ENCODE measurements at regions not wholly inside any gene's neighbourhood (a gene's known extent, or its start where the extent isn't known, plus 50 kb on each side); places are given as distances from the start of the nearest gene placed in this dataset.

GRCh38 chr4:15237648-15238230 lies 190.1 kb upstream of the C1QTNF7 start:
- Mint-ChIP-seq H3K27ac (no peak overlapping the region), H3K9me3 (no peaks in the 10 kb centered on the region), H3K4me3 (no peak overlapping the region), H3K36me3 (ENCODE audit: low read depth) (no peaks in the 10 kb centered on the region), H3K4me1 (ENCODE audit: low read depth) (peaks cover 29% of the 10 kb centered on the region), H3K27me3 (ENCODE audit: insufficient read depth) (no peaks in the 10 kb centered on the region)
- intact Hi-C loops (cut with micrococcal nuclease) = loop anchor here (1.0 to 10.0 kb wide), 4 partner anchors 159 to 567 kb away; no protein-coding TSS in a partner anchor
- no peak for DNase-seq (ENCODE audit: low spot score)

DNA sequence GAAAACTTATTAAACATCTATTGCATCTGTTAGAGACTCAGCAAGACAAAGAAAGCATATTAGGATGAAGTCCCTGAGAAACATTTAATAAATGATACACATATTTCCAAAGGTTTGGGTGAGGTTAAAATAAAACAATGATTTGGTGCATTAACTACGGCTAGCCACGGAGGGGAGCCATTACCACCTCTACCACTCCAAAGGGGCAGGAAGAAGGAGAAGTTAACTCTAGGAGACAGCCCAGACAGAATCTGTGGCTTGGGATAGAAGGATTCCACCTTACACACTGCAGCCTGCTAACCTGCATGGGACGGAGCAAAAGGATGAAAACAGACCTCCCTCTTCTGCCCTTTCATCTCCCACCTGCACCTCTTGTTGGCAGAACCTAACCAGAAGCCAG lies 189.1 kb upstream of the C1QTNF7 start:
- DNase-seq (ENCODE audit: low spot score) = no peak
- peaks cover 19% of the 10 kb centered on the region for H3K4me1 Mint-ChIP-seq (ENCODE audit: low read depth)
- H3K27ac Mint-ChIP-seq = no peak overlapping the region
- intact Hi-C loops (cut with micrococcal nuclease) = loop anchor here (1.0 to 10.0 kb wide), 4 partner anchors 158 to 566 kb away; no protein-coding TSS in a partner anchor
- no peak overlapping the region for H3K4me3 Mint-ChIP-seq
- H3K36me3 Mint-ChIP-seq (ENCODE audit: low read depth) = no peaks in the 10 kb centered on the region
- no peaks in the 10 kb centered on the region for H3K9me3 Mint-ChIP-seq
- no peaks in the 10 kb centered on the region for H3K27me3 Mint-ChIP-seq (ENCODE audit: insufficient read depth)

DNA sequence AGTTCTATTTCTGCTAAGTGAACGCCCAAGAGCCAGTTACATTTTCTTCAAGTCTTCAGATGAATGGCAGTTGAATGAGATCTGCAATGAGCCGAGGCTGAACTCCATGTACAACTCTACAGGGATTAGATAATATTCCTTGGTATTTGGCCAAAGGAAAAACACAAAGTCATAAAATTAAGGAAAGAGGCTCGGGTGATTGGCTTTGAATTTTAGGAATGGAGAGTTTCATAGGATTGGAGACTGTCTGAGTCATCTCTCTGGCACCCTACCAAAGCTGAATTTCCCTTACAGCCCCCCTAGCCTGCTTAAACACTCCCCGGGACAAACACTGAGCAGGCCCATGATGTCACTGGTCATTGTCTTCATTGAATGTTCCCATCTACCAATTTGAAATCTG lies 188.0 kb upstream of the C1QTNF7 start:
- no peak overlapping the region for H3K27ac Mint-ChIP-seq
- no peaks in the 10 kb centered on the region for H3K9me3 Mint-ChIP-seq
- intact Hi-C loops (cut with micrococcal nuclease) = loop anchor here (10.0 kb wide), 1 partner anchor 565 kb away; no protein-coding TSS in a partner anchor
- DNase-seq (ENCODE audit: low spot score) = no peak
- H3K4me1 Mint-ChIP-seq (ENCODE audit: low read depth) = peaks cover 10% of the 10 kb centered on the region
- H3K27me3 Mint-ChIP-seq (ENCODE audit: insufficient read depth) = no peaks in the 10 kb centered on the region
- no peak overlapping the region for H3K4me3 Mint-ChIP-seq
- no peaks in the 10 kb centered on the region for H3K36me3 Mint-ChIP-seq (ENCODE audit: low read depth)

GRCh38 chr4:15240764-15241163 lies 187.1 kb upstream of the C1QTNF7 start:
- intact Hi-C loops (cut with micrococcal nuclease) = no loop called here
- peaks cover 10% of the 10 kb centered on the region for H3K4me1 Mint-ChIP-seq (ENCODE audit: low read depth)
- DNase-seq (ENCODE audit: low spot score) = no peak
- no peaks in the 10 kb centered on the region for H3K9me3 Mint-ChIP-seq
- no peaks in the 10 kb centered on the region for H3K36me3 Mint-ChIP-seq (ENCODE audit: low read depth)
- H3K27ac Mint-ChIP-seq = no peak overlapping the region
- H3K27me3 Mint-ChIP-seq (ENCODE audit: insufficient read depth) = no peaks in the 10 kb centered on the region
- H3K4me3 Mint-ChIP-seq = no peak overlapping the region

DNA sequence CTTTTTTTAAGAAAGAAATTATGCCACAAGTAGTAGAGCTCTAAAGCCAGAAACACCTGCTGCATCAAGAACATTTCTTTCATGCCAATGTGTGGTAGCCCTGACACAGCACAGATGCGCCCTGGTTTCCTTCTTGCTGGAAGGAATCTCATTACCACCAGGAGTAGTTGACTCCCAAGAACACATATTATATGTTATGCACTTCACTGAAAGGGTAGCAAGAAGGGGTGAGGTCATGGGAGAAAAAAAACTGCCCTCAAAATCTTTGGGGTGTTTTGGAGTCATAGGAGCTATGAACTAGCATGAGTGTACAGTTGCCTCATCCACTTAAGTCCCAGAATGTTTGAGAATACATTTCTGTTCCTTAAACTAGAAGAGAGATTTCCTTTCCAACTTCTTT lies 185.8 kb upstream of the C1QTNF7 start:
- H3K4me1 Mint-ChIP-seq (ENCODE audit: low read depth) = peaks cover 10% of the 10 kb centered on the region
- no peaks in the 10 kb centered on the region for H3K9me3 Mint-ChIP-seq
- no peak overlapping the region for H3K4me3 Mint-ChIP-seq
- H3K27ac Mint-ChIP-seq = no peak overlapping the region
- DNase-seq (ENCODE audit: low spot score) = no peak
- H3K27me3 Mint-ChIP-seq (ENCODE audit: insufficient read depth) = no peaks in the 10 kb centered on the region
- no peaks in the 10 kb centered on the region for H3K36me3 Mint-ChIP-seq (ENCODE audit: low read depth)
- intact Hi-C loops (cut with micrococcal nuclease) = no loop called here

- no peak for DNase-seq (ENCODE audit: low spot score)
- H3K4me1 Mint-ChIP-seq (ENCODE audit: low read depth) = no peaks in the 10 kb centered on the region
- intact Hi-C loops (cut with micrococcal nuclease) = no loop called here
- no peaks in the 10 kb centered on the region for H3K9me3 Mint-ChIP-seq
- no peak overlapping the region for H3K27ac Mint-ChIP-seq
- H3K4me3 Mint-ChIP-seq = no peak overlapping the region
- H3K36me3 Mint-ChIP-seq (ENCODE audit: low read depth) = no peaks in the 10 kb centered on the region
- H3K27me3 Mint-ChIP-seq (ENCODE audit: insufficient read depth) = no peaks in the 10 kb centered on the region
These were observed 183.5 kb upstream of the C1QTNF7 start for GRCh38 chr4:15244354-15244753.

- H3K4me3 Mint-ChIP-seq = no peak overlapping the region
- H3K36me3 Mint-ChIP-seq (ENCODE audit: low read depth) = no peaks in the 10 kb centered on the region
- no peak for DNase-seq (ENCODE audit: low spot score)
- intact Hi-C loops (cut with micrococcal nuclease) = no loop called here
- H3K9me3 Mint-ChIP-seq = no peaks in the 10 kb centered on the region
- no peaks in the 10 kb centered on the region for H3K27me3 Mint-ChIP-seq (ENCODE audit: insufficient read depth)
- no peak overlapping the region for H3K27ac Mint-ChIP-seq
- H3K4me1 Mint-ChIP-seq (ENCODE audit: low read depth) = no peaks in the 10 kb centered on the region
These were observed 182.8 kb upstream of the C1QTNF7 start for GRCh38 chr4:15245006-15245530.

- no peaks in the 10 kb centered on the region for H3K27me3 Mint-ChIP-seq (ENCODE audit: insufficient read depth)
- no peak overlapping the region for H3K4me3 Mint-ChIP-seq
- H3K9me3 Mint-ChIP-seq = no peaks in the 10 kb centered on the region
- no peaks in the 10 kb centered on the region for H3K4me1 Mint-ChIP-seq (ENCODE audit: low read depth)
- no peak overlapping the region for H3K27ac Mint-ChIP-seq
- DNase-seq (ENCODE audit: low spot score) = no peak
- H3K36me3 Mint-ChIP-seq (ENCODE audit: low read depth) = no peaks in the 10 kb centered on the region
- intact Hi-C loops (cut with micrococcal nuclease) = no loop called here
These were observed 177.8 kb upstream of the C1QTNF7 start for GRCh38 chr4:15250021-15250441.

DNA sequence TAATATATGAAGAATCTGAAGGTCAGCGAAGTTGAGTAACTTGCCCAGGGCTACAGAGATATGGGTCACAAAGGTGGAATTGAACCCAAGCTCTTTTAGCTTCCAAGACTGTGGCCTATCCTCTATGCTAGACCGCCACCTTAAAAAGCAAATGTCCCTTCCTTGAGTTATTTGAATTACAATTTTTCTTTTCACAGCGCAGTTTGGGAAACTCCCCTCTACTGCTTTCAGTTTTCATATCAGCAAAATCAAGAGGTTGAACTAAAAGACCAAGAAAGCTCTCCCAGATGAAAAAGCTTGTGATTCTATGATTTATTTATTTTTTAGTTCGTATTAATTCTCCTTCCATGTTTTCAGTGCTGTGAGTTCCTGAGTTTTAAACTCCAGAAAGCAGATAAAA lies 174.5 kb upstream of the C1QTNF7 start:
- intact Hi-C loops (cut with micrococcal nuclease) = no loop called here
- no peak overlapping the region for H3K4me3 Mint-ChIP-seq
- no peaks in the 10 kb centered on the region for H3K9me3 Mint-ChIP-seq
- no peak for DNase-seq (ENCODE audit: low spot score)
- H3K27me3 Mint-ChIP-seq (ENCODE audit: insufficient read depth) = peaks cover 4% of the 10 kb centered on the region
- H3K27ac Mint-ChIP-seq = no peak overlapping the region
- no peaks in the 10 kb centered on the region for H3K36me3 Mint-ChIP-seq (ENCODE audit: low read depth)
- no peaks in the 10 kb centered on the region for H3K4me1 Mint-ChIP-seq (ENCODE audit: low read depth)

- H3K36me3 Mint-ChIP-seq (ENCODE audit: low read depth) = no peaks in the 10 kb centered on the region
- H3K27me3 Mint-ChIP-seq (ENCODE audit: insufficient read depth) = peaks cover 4% of the 10 kb centered on the region
- intact Hi-C loops (cut with micrococcal nuclease) = no loop called here
- DNase-seq (ENCODE audit: low spot score) = no peak
- no peaks in the 10 kb centered on the region for H3K9me3 Mint-ChIP-seq
- H3K4me3 Mint-ChIP-seq = no peak overlapping the region
- H3K4me1 Mint-ChIP-seq (ENCODE audit: low read depth) = no peaks in the 10 kb centered on the region
- H3K27ac Mint-ChIP-seq = no peak overlapping the region
These were observed 173.5 kb upstream of the C1QTNF7 start for GRCh38 chr4:15254236-15254880.

DNA sequence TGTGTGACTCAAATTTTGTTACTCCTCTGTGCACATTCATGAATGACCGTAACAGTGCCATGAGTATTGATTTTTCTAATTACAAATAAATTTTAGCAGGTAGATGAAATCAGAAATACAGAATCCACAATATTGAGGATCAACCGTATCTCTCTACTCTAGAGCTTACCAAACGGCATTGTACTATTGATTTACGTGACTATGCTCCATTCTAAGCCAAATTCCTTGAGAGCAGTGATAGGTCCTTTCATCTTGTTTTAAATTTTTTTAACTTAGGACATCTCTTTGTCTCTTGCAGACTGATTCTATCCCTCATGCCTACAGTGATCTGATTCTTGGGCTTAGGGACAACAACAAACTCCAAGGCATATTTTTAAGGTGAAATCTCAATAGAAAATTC lies 172.3 kb upstream of the C1QTNF7 start:
- H3K27me3 Mint-ChIP-seq (ENCODE audit: insufficient read depth) = peaks cover 4% of the 10 kb centered on the region
- H3K27ac Mint-ChIP-seq = no peak overlapping the region
- no peak overlapping the region for H3K4me3 Mint-ChIP-seq
- no peaks in the 10 kb centered on the region for H3K9me3 Mint-ChIP-seq
- no peak for DNase-seq (ENCODE audit: low spot score)
- intact Hi-C loops (cut with micrococcal nuclease) = no loop called here
- H3K36me3 Mint-ChIP-seq (ENCODE audit: low read depth) = no peaks in the 10 kb centered on the region
- no peaks in the 10 kb centered on the region for H3K4me1 Mint-ChIP-seq (ENCODE audit: low read depth)

GRCh38 chr4:15260758-15261157 lies 167.1 kb upstream of the C1QTNF7 start:
- Mint-ChIP-seq H3K27me3 (ENCODE audit: insufficient read depth) (peaks cover 8% of the 10 kb centered on the region), H3K9me3 (no peaks in the 10 kb centered on the region), H3K36me3 (ENCODE audit: low read depth) (no peaks in the 10 kb centered on the region), H3K4me3 (no peak overlapping the region), H3K4me1 (ENCODE audit: low read depth) (no peaks in the 10 kb centered on the region), H3K27ac (no peak overlapping the region)
- intact Hi-C loops (cut with micrococcal nuclease) = no loop called here
- DNase-seq (ENCODE audit: low spot score) = no peak

DNA sequence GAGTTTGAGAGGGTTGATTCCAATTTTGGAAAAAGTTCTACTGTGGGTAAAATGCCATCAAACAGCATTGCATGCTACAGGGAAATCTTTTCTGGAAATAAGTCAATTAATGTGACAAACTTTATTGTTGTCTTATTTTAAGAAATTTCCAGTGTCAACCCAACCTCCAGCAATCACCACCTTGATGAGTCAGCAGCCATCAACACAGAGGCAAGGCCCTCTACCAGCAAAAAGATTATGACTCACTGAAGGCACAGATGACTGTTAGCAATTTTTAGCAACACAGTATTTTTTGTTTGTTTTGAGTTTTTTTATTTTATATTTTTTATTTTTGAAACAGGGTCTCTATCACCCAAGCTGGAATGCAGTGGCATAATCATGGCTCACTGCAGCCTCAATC lies 165.4 kb upstream of the C1QTNF7 start:
- Mint-ChIP-seq H3K9me3 (no peaks in the 10 kb centered on the region), H3K36me3 (ENCODE audit: low read depth) (no peaks in the 10 kb centered on the region), H3K27me3 (ENCODE audit: insufficient read depth) (peaks cover 8% of the 10 kb centered on the region), H3K27ac (no peak overlapping the region), H3K4me3 (no peak overlapping the region), H3K4me1 (ENCODE audit: low read depth) (no peaks in the 10 kb centered on the region)
- DNase-seq (ENCODE audit: low spot score) = no peak
- intact Hi-C loops (cut with micrococcal nuclease) = no loop called here
